Activated CD4-positive, alpha-beta memory T cell treated with anti-CD3 and anti-CD28 coated beads, Interleukin-2, amount 10 ng/mL, durations not matched to agents 7 days and 5 days (primary cell): ENCODE measurements at regions not wholly inside any gene's neighbourhood (a gene's known extent, or its start where the extent isn't known, plus 50 kb on each side); places are given as distances from the start of the nearest gene placed in this dataset.

Experiments used
- CTCF ChIA-PET: fragments of 350-600 bp; sonication (Branson Sonifier 250); formaldehyde crosslinking; loops from one replicate; lab custom pipeline; 2021; ENCODE audit warnings: antibody characterized with exemption, inconsistent platforms; lab: Charles Lee
- POLR2A ChIA-PET: fragments of 350-600 bp; sonication (Branson Sonifier 250); formaldehyde crosslinking; loops from one replicate; lab custom pipeline; 2021; ENCODE audit warnings: antibody characterized with exemption; lab: Charles Lee
- DNase-seq: peaks from one replicate; pipeline ENCODE4 v3.0.0-alpha.2; 2020
- H3K27ac Mint-ChIP-seq: one replicate; pipeline ENCODE4 v1.8.0; 2021; ENCODE audit warnings: mild to moderate bottlenecking, mixed read lengths
- H3K27me3 Mint-ChIP-seq: one replicate; pipeline ENCODE4 v1.8.0; 2021; ENCODE audit warnings: mixed read lengths
- H3K36me3 Mint-ChIP-seq: one replicate; pipeline ENCODE4 v1.8.0; 2021; ENCODE audit warnings: low read depth, mixed read lengths
- H3K4me1 Mint-ChIP-seq: one replicate; pipeline ENCODE4 v1.8.0; 2021; ENCODE audit warnings: mixed read lengths
- H3K4me3 Mint-ChIP-seq: one replicate; pipeline ENCODE4 v1.8.0; 2021; ENCODE audit warnings: mild to moderate bottlenecking, mixed read lengths
- H3K9me3 Mint-ChIP-seq: one replicate; pipeline ENCODE4 v1.8.0; 2021; ENCODE audit warnings: mixed read lengths

DNA sequence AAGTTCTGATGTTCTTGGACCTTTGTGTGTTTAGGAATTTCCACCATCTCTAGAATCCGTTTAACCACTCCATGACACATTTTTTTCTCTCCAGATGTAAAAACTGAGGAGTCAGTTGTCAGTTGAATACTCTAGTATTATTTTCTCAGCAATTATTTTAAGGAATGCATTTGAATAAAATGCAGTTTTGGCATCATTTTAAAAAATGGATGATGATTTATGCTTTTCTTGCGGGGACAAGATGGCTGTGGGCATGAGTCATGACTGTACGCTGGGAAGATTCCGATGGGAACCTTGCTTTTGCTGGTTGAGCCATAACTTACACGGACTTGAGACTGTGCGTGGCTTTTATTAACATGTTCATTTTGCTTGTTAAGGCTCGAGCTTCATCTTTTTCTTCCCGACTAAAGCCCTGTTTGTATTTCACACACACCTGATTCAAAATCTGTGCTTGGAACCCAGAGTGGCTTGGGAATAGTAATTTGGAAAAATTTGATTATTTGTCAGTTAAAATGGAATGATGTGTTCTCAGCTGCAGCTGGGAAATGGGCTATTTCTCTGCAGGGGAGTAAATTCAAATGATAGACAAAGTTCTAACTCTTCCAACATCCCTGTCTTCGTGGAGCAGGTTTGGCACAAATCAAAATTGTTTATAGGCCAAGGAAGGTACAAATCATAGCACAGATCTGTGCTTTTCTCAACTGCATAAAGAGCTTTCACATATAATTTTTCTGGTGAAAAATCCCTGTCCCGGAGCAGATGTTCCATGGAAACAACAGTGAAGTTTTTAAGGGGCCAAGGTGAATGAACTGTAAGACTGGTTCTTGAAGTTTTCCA, 470.5 kb upstream of the JAG1 start:
- H3K27me3 Mint-ChIP-seq = no peaks in the 10 kb centered on the region
- H3K4me3 Mint-ChIP-seq = no peak overlapping the region
- H3K27ac Mint-ChIP-seq = no peak overlapping the region
- H3K9me3 Mint-ChIP-seq = peaks cover 7% of the 10 kb centered on the region
- no peaks in the 10 kb centered on the region for H3K36me3 Mint-ChIP-seq
- H3K4me1 Mint-ChIP-seq = no peaks in the 10 kb centered on the region
- ChIA-PET POLR2A (no interaction called here), CTCF (no interaction called here)
- no peak for DNase-seq

DNA sequence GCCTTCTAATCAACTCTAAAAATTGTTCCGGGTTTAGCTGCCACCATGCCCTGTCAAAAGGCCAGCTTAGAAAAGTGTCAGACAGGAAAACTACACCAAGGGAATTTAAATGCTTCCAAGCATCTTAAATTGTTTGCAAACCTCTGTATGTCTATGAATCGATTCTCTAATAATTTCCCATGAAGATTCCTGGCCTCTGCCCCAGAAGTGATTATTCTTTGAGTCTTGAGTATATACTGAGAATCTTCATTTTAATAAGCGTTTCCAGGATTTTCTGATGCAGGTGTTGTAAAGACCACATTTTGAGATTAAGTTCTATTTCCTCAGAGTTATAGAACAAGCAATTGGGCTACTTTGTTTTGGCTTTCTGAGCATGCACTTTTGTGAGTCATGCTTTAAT, 471.8 kb upstream of the JAG1 start:
- no peak overlapping the region for H3K4me3 Mint-ChIP-seq
- no peaks in the 10 kb centered on the region for H3K27me3 Mint-ChIP-seq
- DNase-seq = no peak
- no peak overlapping the region for H3K27ac Mint-ChIP-seq
- H3K36me3 Mint-ChIP-seq = no peaks in the 10 kb centered on the region
- peaks cover 7% of the 10 kb centered on the region for H3K9me3 Mint-ChIP-seq
- POLR2A ChIA-PET = no interaction called here
- CTCF ChIA-PET = no interaction called here
- H3K4me1 Mint-ChIP-seq = no peaks in the 10 kb centered on the region

DNA sequence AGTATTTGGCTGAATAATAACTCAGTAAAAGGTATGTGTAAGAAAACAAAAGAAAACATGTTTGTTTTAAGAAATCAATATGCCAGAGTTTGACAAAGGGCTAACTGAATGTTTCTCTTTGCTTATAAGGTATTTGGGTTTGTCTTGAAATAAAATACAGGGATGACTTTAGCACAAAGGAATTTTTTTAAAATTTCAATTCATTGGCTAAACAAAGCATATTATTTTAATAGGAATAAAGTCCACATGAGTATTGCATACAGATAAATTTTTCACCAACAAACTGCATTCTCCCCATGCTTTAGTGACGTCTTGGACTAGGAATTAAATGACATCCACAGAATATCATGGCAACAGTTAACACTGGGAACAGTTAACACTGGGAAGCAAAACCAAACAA, 480.0 kb upstream of the JAG1 start:
- Mint-ChIP-seq H3K36me3 (no peaks in the 10 kb centered on the region), H3K27me3 (no peaks in the 10 kb centered on the region), H3K4me1 (no peaks in the 10 kb centered on the region), H3K9me3 (no peaks in the 10 kb centered on the region), H3K27ac (no peak overlapping the region), H3K4me3 (no peak overlapping the region)
- POLR2A ChIA-PET = no interaction called here
- DNase-seq = no peak
- CTCF ChIA-PET = no interaction called here

DNA sequence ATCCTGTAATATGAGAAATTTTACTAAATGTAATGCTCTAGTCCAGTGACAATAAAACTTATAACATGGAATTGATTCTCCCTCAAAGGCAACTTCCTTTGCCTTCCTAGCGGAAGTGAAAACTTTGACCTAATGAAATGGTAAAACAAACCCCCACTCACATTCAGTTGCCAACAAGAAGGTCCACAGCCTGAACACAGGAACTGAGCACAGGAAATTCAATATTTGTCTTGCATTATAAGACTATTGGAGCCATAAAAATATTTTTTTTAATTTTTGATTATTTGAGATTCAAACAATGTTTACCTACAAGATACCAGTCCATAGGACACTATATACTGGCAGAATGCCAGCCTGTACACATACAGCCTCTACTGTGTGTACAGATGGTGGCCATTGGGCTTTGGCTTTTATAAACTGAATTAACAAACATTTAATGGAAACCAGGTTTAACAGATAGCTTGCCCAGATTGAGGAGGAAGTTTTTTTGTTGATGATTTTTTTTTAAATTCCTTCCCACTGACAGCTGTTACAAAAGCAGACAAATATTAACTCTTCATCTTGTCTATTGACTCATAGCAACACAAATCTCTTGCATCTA, 481.5 kb upstream of the JAG1 start:
- Mint-ChIP-seq H3K4me3 (no peak overlapping the region), H3K36me3 (no peaks in the 10 kb centered on the region), H3K27me3 (no peaks in the 10 kb centered on the region), H3K27ac (no peak overlapping the region), H3K4me1 (no peaks in the 10 kb centered on the region), H3K9me3 (no peaks in the 10 kb centered on the region)
- no peak for DNase-seq
- ChIA-PET CTCF (no interaction called here), POLR2A (no interaction called here)

DNA sequence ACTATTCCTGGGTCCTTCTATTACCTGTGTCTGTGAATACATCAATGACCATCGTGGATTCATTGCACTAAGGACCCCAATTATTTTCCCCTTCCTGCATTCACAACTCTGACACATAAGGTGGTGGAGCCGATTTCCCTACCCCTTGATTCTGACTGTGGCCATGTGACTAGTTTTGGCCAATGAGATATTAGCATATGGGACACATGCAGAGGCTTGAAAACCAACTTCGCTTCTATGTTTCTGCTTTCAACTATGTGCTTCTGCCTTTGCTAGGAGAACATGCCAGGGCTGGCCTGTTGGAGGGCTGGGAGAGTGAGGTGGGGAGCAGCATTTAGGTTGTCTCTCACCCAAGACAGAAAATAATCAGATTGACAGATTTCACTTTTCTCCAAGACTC, 483.1 kb upstream of the JAG1 start:
- H3K4me1 Mint-ChIP-seq = no peaks in the 10 kb centered on the region
- no peaks in the 10 kb centered on the region for H3K9me3 Mint-ChIP-seq
- H3K27me3 Mint-ChIP-seq = no peaks in the 10 kb centered on the region
- no peaks in the 10 kb centered on the region for H3K36me3 Mint-ChIP-seq
- ChIA-PET POLR2A (no interaction called here), CTCF (no interaction called here)
- H3K27ac Mint-ChIP-seq = no peak overlapping the region
- H3K4me3 Mint-ChIP-seq = no peak overlapping the region
- DNase-seq = no peak

DNA sequence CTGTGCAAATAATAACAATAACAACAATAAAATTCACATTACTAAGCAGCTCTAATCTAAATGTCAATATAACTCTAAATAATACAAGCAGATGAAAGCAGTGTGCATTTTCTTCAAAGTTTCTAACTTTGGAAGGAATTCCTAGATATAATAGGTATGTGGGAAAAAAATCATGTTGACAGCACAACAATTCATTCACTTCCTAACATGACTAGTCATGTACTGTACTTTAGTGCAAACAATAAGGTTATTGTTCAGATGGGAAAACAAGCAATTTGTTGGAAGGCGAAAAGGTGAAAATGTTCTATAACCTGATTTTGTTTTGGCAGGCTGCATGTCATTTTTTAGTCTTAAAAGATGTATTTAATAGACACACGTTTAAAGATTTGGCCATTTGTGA, 484.3 kb upstream of the JAG1 start:
- H3K9me3 Mint-ChIP-seq = peaks cover 4% of the 10 kb centered on the region
- ChIA-PET CTCF (no interaction called here), POLR2A (no interaction called here)
- H3K4me1 Mint-ChIP-seq = no peaks in the 10 kb centered on the region
- H3K27ac Mint-ChIP-seq = no peak overlapping the region
- H3K4me3 Mint-ChIP-seq = no peak overlapping the region
- no peaks in the 10 kb centered on the region for H3K36me3 Mint-ChIP-seq
- H3K27me3 Mint-ChIP-seq = no peaks in the 10 kb centered on the region
- DNase-seq = no peak

DNA sequence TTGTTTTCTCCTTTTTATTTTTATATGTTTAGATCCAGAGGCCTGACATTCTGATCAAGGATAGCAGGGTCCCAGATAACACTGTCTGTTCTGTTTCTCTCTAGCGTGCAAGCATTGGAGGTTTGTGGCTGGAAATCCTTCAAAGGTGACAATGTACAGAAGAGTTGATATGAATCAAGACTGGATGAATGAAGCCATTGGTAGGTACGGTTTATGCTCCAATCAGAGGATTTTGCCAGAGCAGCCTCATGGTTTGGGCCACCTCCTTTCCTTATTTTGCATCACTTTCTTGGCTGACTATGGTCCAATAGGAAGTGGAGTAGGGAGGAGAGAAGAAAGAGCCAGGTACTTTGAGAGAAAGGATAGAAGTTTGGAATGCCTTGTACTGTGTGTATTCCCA, 484.8 kb upstream of the JAG1 start:
- no peak for DNase-seq
- H3K27ac Mint-ChIP-seq = no peak overlapping the region
- no peaks in the 10 kb centered on the region for H3K27me3 Mint-ChIP-seq
- POLR2A ChIA-PET = no interaction called here
- no peaks in the 10 kb centered on the region for H3K4me1 Mint-ChIP-seq
- H3K36me3 Mint-ChIP-seq = no peaks in the 10 kb centered on the region
- no peak overlapping the region for H3K4me3 Mint-ChIP-seq
- CTCF ChIA-PET = no interaction called here
- H3K9me3 Mint-ChIP-seq = peaks cover 4% of the 10 kb centered on the region

DNA sequence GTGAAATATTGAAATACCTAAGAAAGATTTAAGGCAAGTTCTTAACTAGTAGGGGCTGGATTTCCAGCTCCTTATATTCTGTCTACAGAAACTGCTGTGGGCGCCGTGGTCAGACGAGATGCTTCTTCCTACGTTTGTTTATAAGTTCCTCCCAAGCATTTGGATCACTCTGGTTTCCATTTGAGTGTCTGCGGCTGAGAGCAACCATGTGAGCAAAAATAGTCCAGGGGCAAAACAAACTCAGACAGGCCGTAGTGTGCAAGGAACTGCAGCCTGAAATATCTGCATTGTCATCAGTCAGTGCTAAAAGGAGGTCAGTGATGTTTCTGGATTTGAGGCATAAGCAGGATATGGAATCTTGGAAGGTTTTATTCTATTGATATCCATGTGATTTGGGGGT, 485.9 kb upstream of the JAG1 start:
- no peak for DNase-seq
- no peak overlapping the region for H3K4me3 Mint-ChIP-seq
- ChIA-PET POLR2A (no interaction called here), CTCF (no interaction called here)
- H3K4me1 Mint-ChIP-seq = no peaks in the 10 kb centered on the region
- H3K27me3 Mint-ChIP-seq = no peaks in the 10 kb centered on the region
- H3K27ac Mint-ChIP-seq = no peak overlapping the region
- H3K9me3 Mint-ChIP-seq = peaks cover 4% of the 10 kb centered on the region
- H3K36me3 Mint-ChIP-seq = no peaks in the 10 kb centered on the region

DNA sequence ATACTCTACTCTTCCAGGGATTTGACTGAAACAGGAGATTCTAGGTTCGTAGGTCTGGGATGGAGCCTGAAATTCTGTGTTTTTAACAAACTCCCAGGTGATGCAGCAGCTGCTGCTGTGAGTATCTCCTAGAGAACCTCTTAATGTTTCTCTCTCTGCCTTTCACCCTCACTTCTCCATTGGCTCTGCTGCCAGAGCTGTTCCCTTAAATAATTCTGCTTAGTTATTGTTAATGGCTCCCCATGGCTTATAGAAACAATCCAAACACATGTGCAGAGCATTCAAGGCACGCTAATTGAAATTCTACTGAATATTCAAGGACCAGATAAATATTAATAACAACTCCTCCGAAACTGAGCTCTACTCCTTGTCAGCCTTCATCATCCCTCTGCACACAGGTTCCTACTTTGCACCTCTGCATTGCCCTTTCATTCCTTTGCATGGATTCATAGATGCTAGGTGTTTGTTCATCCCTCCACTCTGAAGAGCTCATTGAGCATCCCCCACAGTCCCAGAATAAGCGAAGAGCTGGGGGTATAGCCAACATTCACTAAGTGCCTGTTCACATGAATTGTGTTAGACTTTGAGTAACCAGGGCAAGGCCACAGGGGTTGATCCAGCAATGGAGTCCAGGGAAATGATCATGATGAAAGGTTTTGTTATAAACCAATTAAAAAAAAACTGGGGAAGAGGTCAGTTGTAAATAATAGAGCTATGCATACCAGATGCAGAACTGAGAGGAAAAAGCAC, 488.4 kb upstream of the JAG1 start:
- CTCF ChIA-PET = no interaction called here
- Mint-ChIP-seq H3K9me3 (peaks cover 4% of the 10 kb centered on the region), H3K4me3 (no peak overlapping the region), H3K27ac (no peak overlapping the region), H3K4me1 (no peaks in the 10 kb centered on the region), H3K36me3 (no peaks in the 10 kb centered on the region), H3K27me3 (no peaks in the 10 kb centered on the region)
- no peak for DNase-seq
- POLR2A ChIA-PET = no interaction called here

GRCh38 chr20:11165789-11166188, 492.0 kb upstream of the JAG1 start:
- Mint-ChIP-seq H3K27ac (no peak overlapping the region), H3K36me3 (no peaks in the 10 kb centered on the region), H3K27me3 (no peaks in the 10 kb centered on the region), H3K9me3 (peaks cover 4% of the 10 kb centered on the region), H3K4me3 (no peak overlapping the region), H3K4me1 (no peaks in the 10 kb centered on the region)
- ChIA-PET CTCF (no interaction called here), POLR2A (no interaction called here)
- DNase-seq = no peak

GRCh38 chr20:11166712-11167111, 492.9 kb upstream of the JAG1 start:
- Mint-ChIP-seq H3K27ac (no peak overlapping the region), H3K4me1 (no peaks in the 10 kb centered on the region), H3K27me3 (no peaks in the 10 kb centered on the region), H3K4me3 (no peak overlapping the region), H3K9me3 (peaks cover 4% of the 10 kb centered on the region), H3K36me3 (no peaks in the 10 kb centered on the region)
- no peak for DNase-seq
- ChIA-PET POLR2A (no interaction called here), CTCF (no interaction called here)

GRCh38 chr20:11168026-11168425, 494.2 kb upstream of the JAG1 start:
- H3K27ac Mint-ChIP-seq = no peak overlapping the region
- no peak for DNase-seq
- CTCF ChIA-PET = no interaction called here
- no peaks in the 10 kb centered on the region for H3K4me1 Mint-ChIP-seq
- H3K27me3 Mint-ChIP-seq = no peaks in the 10 kb centered on the region
- no peaks in the 10 kb centered on the region for H3K36me3 Mint-ChIP-seq
- POLR2A ChIA-PET = no interaction called here
- no peak overlapping the region for H3K4me3 Mint-ChIP-seq
- H3K9me3 Mint-ChIP-seq = no peaks in the 10 kb centered on the region

- ChIA-PET CTCF (no interaction called here), POLR2A (no interaction called here)
- no peaks in the 10 kb centered on the region for H3K36me3 Mint-ChIP-seq
- no peak for DNase-seq
- H3K4me1 Mint-ChIP-seq = no peaks in the 10 kb centered on the region
- no peak overlapping the region for H3K4me3 Mint-ChIP-seq
- no peak overlapping the region for H3K27ac Mint-ChIP-seq
- H3K9me3 Mint-ChIP-seq = no peaks in the 10 kb centered on the region
- no peaks in the 10 kb centered on the region for H3K27me3 Mint-ChIP-seq
These were observed 496.2 kb upstream of the JAG1 start for GRCh38 chr20:11170025-11170424.
